HL-60/S4 treated with retinoic acid at 250 ng/mL for 4 days and 3 days (cell line): ENCODE measurements at regions not wholly inside any gene's neighbourhood (a gene's known extent, or its start where the extent isn't known, plus 50 kb on each side); places are given as distances from the start of the nearest gene placed in this dataset.

Experiments used
- in situ Hi-C: fragments of 300-500 bp; cut with MboI; formaldehyde crosslinking; loops from 2 replicates; pipeline ENCODE4 v1.7.0; 2022; ENCODE audit warnings: low sequenced_read_pairs

GRCh38 chr6:113315165-113315564, 542.0 kb upstream of the MARCKS start:
- in situ Hi-C loops, result loop anchor here (25.0 kb wide), 1 partner anchor 572 kb away; no protein-coding TSS in a partner anchor

GRCh38 chr6:113315879-113316278, 541.3 kb upstream of the MARCKS start:
- in situ Hi-C loops, result loop anchor here (25.0 kb wide), 1 partner anchor 571 kb away; no protein-coding TSS in a partner anchor

- in situ Hi-C loops, result loop anchor here (25.0 kb wide), 1 partner anchor 570 kb away; no protein-coding TSS in a partner anchor
Measured at GRCh38 chr6:113317442-113317841, 539.7 kb upstream of the MARCKS start.

GRCh38 chr6:113317891-113318574, 539.1 kb upstream of the MARCKS start:
- in situ Hi-C loops, result loop anchor here (25.0 kb wide), 1 partner anchor 569 kb away; no protein-coding TSS in a partner anchor

GRCh38 chr6:113318575-113318917, 538.6 kb upstream of the MARCKS start:
- in situ Hi-C loops, result loop anchor here (25.0 kb wide), 1 partner anchor 569 kb away; no protein-coding TSS in a partner anchor

- in situ Hi-C loops, result loop anchor here (25.0 kb wide), 1 partner anchor 567 kb away; no protein-coding TSS in a partner anchor
Measured at GRCh38 chr6:113320653-113321052, 536.5 kb upstream of the MARCKS start.

- in situ Hi-C loops, result no loop called here
Measured at GRCh38 chr6:113326781-113327180, 530.4 kb upstream of the MARCKS start.

GRCh38 chr6:113328886-113329381, 528.2 kb upstream of the MARCKS start:
- in situ Hi-C loops, result no loop called here

- in situ Hi-C loops, result no loop called here
Measured at GRCh38 chr6:113329942-113330635, 527.1 kb upstream of the MARCKS start.

GRCh38 chr6:113330636-113330946, 526.6 kb upstream of the MARCKS start:
- in situ Hi-C loops, result no loop called here

- in situ Hi-C loops, result no loop called here
Measured at GRCh38 chr6:113331021-113331420, 526.1 kb upstream of the MARCKS start.

GRCh38 chr6:113338644-113339043, 518.5 kb upstream of the MARCKS start:
- in situ Hi-C loops, result no loop called here

- in situ Hi-C loops, result no loop called here
Measured at GRCh38 chr6:113339209-113339608, 517.9 kb upstream of the MARCKS start.

GRCh38 chr6:113340371-113340770, 516.8 kb upstream of the MARCKS start:
- in situ Hi-C loops, result no loop called here

- in situ Hi-C loops, result no loop called here
Measured at GRCh38 chr6:113343940-113344339, 513.2 kb upstream of the MARCKS start.

GRCh38 chr6:113344969-113345368, 512.2 kb upstream of the MARCKS start:
- in situ Hi-C loops, result no loop called here

- in situ Hi-C loops, result no loop called here
Measured at GRCh38 chr6:113347436-113347835, 509.7 kb upstream of the MARCKS start.

GRCh38 chr6:113350461-113350860, 506.7 kb upstream of the MARCKS start:
- in situ Hi-C loops, result no loop called here

GRCh38 chr6:113351173-113351834, 505.8 kb upstream of the MARCKS start:
- in situ Hi-C loops, result no loop called here

GRCh38 chr6:113352029-113352801, 504.9 kb upstream of the MARCKS start:
- in situ Hi-C loops, result no loop called here

- in situ Hi-C loops, result no loop called here
Measured at GRCh38 chr6:113352831-113353230, 504.3 kb upstream of the MARCKS start.
